ENCODE measurements at regions not wholly inside any gene's neighbourhood (a gene's known extent, or its start where the extent isn't known, plus 50 kb on each side); places are given as distances from the start of the nearest gene placed in this dataset.

- H3K4me2 ChIP-seq: no peak overlapping the region
- no peaks in the 10 kb centered on the region for H3K9me3 ChIP-seq (ENCODE audit: low read depth)
- no peak overlapping the region for H2AFZ ChIP-seq (replicated peaks)
- no peaks in the 10 kb centered on the region for H3K27me3 ChIP-seq
- no peaks in the 10 kb centered on the region for H3K36me3 ChIP-seq
- Mint-ChIP-seq H3K36me3 (no peaks in the 10 kb centered on the region), H3K4me3 (no peak overlapping the region), H3K27ac (no peak overlapping the region), H3K27me3 (ENCODE audit: insufficient read depth, low read depth) (peaks cover 2% of the 10 kb centered on the region), H3K9me3 (no peaks in the 10 kb centered on the region), H3K4me1 (no peaks in the 10 kb centered on the region)
- no peaks in the 10 kb centered on the region for H3K4me1 ChIP-seq
- H3F3A ChIP-seq (ENCODE audit: low read depth): no peaks in the 10 kb centered on the region
- no peak overlapping the region for H3K27ac ChIP-seq
- H4K20me1 ChIP-seq (ENCODE audit: low read depth): no peaks in the 10 kb centered on the region
- no peak for DNase-seq (ENCODE audit: low spot score)
- TF ChIP-seq CTCF (IDR thresholded peaks at IDR 0.05): no peak
- TF ChIP-seq EZH2phosphoT487 (IDR thresholded peaks at IDR 0.05): no peak
- TF ChIP-seq EZH2 (IDR thresholded peaks at IDR 0.05): no peak
- H3K79me2 ChIP-seq (ENCODE audit: low read depth): no peaks in the 10 kb centered on the region
- no peak overlapping the region for H3K9ac ChIP-seq
- H3K4me3 ChIP-seq: no peak overlapping the region
These were observed 429.0 kb upstream of the POT1 start for GRCh38 chr7:125358551-125359167.

GRCh38 chr7:125357676-125358455 lies 428.2 kb upstream of the POT1 start:
- H3K79me2 ChIP-seq (ENCODE audit: low read depth): no peaks in the 10 kb centered on the region
- H3K9me3 ChIP-seq (ENCODE audit: low read depth): no peaks in the 10 kb centered on the region
- H4K20me1 ChIP-seq (ENCODE audit: low read depth): no peaks in the 10 kb centered on the region
- Mint-ChIP-seq H3K27me3 (ENCODE audit: insufficient read depth, low read depth) (peaks cover 2% of the 10 kb centered on the region), H3K4me1 (no peaks in the 10 kb centered on the region), H3K27ac (no peak overlapping the region), H3K9me3 (no peaks in the 10 kb centered on the region), H3K36me3 (no peaks in the 10 kb centered on the region), H3K4me3 (no peak overlapping the region)
- no peak overlapping the region for H2AFZ ChIP-seq (replicated peaks)
- no peak overlapping the region for H3K9ac ChIP-seq
- H3K4me2 ChIP-seq: no peak overlapping the region
- no peak overlapping the region for H3K4me3 ChIP-seq
- H3K4me1 ChIP-seq: no peaks in the 10 kb centered on the region
- no peaks in the 10 kb centered on the region for H3K36me3 ChIP-seq
- no peaks in the 10 kb centered on the region for H3K27me3 ChIP-seq
- no peaks in the 10 kb centered on the region for H3F3A ChIP-seq (ENCODE audit: low read depth)
- no peak overlapping the region for H3K27ac ChIP-seq
- TF ChIP-seq EZH2 (IDR thresholded peaks at IDR 0.05) (no peak), EZH2phosphoT487 (IDR thresholded peaks at IDR 0.05) (no peak), CTCF (IDR thresholded peaks at IDR 0.05) (no peak)
- no peak for DNase-seq (ENCODE audit: low spot score)

GRCh38 chr7:125355899-125356298 lies 426.3 kb upstream of the POT1 start:
- no peak overlapping the region for H2AFZ ChIP-seq (replicated peaks)
- no peak for DNase-seq (ENCODE audit: low spot score)
- H3K4me3 ChIP-seq: no peak overlapping the region
- Mint-ChIP-seq H3K4me3 (no peak overlapping the region), H3K9me3 (no peaks in the 10 kb centered on the region), H3K36me3 (no peaks in the 10 kb centered on the region), H3K27ac (no peak overlapping the region), H3K4me1 (no peaks in the 10 kb centered on the region), H3K27me3 (ENCODE audit: insufficient read depth, low read depth) (no peaks in the 10 kb centered on the region)
- H3K27ac ChIP-seq: no peak overlapping the region
- no peak overlapping the region for H3K4me2 ChIP-seq
- H3K9ac ChIP-seq: no peak overlapping the region
- H3K9me3 ChIP-seq (ENCODE audit: low read depth): no peaks in the 10 kb centered on the region
- H3K4me1 ChIP-seq: no peaks in the 10 kb centered on the region
- no peak for TF ChIP-seq EZH2phosphoT487 (IDR thresholded peaks at IDR 0.05)
- TF ChIP-seq EZH2 (IDR thresholded peaks at IDR 0.05): no peak
- TF ChIP-seq CTCF (IDR thresholded peaks at IDR 0.05): no peak
- H3K36me3 ChIP-seq: no peaks in the 10 kb centered on the region
- H3K79me2 ChIP-seq (ENCODE audit: low read depth): no peaks in the 10 kb centered on the region
- H3K27me3 ChIP-seq: no peaks in the 10 kb centered on the region
- H4K20me1 ChIP-seq (ENCODE audit: low read depth): no peaks in the 10 kb centered on the region
- no peaks in the 10 kb centered on the region for H3F3A ChIP-seq (ENCODE audit: low read depth)
